Activated T-cell treated with anti-CD3 and anti-CD28 coated beads, Interleukin-2, amount 50 U/mL, for 48 hours (primary cell): ENCODE measurements at regions not wholly inside any gene's neighbourhood (a gene's known extent, or its start where the extent isn't known, plus 50 kb on each side); places are given as distances from the start of the nearest gene placed in this dataset.

Experiments
- DNase-seq, 2 experiments: peaks; one replicate each; pipeline ENCODE4 v3.0.0-alpha.2; 2020

DNA sequence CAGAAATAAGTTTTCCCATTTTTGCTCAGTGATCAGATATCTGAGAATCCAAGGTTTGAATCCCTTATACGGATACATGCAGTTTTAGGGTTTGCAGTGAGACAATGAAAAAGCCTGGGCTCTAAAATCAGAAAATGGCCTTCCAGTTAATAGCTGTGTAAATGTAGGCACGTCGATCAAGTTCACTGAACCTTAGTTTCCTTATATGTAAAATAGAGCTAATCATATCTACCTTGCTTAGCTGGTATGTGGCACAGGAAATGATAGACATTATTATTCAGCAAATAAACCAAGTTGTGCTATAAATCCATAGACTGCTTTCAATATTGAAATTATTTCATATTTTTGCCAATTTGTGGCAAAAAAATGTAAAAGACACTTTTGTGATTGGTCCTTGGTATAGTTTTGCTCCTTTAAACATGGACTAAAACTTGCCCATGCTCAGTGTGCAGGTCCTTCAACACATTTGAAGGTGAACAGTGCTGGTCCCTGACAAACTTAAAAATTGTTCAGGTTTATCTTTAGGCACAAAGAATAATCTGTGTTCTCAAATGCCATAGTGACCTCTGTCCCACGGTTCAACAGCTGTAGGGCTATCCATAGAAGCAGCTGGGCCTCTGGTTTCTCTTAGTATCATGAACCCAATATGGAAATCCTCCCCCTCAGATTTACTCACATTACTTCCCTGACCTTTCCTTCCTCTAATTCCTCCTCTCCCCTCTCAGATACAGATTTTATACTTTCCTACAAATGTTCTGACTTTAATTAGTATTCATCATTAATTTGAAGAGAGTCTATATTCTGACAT lies 51.0 kb downstream of the CCDC54 start:
- DNase-seq = no peak

DNA sequence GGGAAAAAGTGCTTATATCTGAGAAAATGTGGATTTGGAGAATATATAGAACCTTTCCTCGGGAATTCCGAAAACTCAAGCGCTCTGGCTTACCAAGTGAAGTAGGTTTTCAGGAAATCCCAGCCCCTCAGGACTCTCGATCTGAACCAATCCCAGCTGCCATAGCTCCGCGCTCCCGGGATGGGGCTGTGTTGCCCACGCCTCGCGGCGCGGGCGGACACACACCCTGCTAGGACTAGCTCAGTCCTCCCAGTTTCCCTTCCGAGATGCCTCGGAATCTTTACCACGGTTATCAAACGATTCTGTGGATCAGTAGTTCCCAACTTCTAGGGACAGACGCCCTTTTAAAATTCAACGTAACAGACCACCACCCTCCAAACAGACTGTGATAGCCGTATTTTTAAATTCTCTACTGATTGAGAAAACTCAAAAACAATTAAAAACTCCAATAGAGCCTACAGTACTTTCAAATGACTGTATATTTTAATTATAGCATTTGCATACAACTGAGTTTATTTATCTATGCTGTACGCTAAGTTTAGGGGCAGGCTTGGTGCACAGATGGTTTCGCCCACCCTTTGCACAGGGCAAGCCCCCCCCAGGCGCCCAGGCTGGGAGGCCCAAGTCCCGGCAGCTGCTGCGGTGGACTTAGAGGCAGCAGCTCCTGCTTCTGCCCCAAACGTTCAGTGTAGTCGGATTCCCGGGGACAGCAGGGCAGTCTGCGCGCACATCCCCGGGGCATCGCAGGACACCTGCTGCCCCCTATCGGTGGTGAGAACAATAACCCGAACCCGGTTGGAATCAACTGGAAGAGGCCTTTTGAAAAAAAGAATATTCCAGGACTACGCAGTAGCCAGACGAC lies 52.3 kb downstream of the CCDC54 start:
- DNase-seq = peak; percentile 69 to 74

DNA sequence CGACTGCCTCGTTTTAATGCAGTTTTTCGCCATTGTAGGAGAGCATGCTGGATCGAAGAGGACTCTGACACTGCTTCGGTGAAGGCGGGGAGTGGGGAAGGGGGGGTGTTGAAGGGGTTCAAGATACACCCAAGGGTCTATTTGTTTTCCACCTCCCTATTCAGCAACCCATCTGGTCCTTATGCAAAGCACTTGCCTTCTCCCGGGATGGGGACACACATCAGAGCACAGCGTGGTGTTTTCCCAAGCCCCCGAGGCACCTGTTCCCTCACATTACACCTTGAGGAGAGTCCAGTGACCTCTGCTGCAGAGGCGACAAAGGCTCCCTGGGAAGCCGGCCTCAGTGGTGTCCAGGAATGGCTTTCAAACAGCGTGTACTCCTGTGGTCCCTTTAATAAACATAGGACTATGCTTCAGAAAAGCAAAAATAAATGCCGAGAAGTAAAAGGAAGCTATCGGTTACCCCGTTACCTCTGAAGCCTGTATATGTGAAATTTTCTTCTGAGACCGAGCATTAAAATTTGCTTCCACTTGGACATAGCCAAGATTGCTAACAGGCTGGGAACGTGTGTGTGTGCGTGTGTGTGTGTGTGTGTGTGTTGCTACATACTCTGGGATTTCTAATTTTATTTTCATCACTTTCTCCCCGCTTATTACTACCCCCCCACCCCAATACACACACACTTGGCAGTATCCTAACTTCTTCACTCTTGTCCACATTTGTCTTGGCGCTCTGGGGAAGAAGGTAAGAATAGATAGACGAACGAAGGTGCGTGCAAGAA lies 53.2 kb downstream of the CCDC54 start:
- DNase-seq = peak; percentile 51 to 52

DNA sequence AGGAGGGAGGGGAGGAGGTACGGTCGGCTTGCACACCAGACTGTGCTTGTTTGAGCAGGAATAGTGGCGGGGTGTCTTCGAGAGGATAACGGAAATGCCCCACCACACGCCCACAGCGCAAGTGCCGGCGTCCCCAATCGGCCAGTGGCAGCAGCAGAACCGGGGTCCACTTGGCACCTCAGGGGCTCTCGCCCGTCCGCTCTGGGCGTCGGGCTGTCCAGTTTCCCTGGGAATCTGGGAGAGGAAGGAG lies 53.7 kb downstream of the CCDC54 start:
- no peak for DNase-seq

DNA sequence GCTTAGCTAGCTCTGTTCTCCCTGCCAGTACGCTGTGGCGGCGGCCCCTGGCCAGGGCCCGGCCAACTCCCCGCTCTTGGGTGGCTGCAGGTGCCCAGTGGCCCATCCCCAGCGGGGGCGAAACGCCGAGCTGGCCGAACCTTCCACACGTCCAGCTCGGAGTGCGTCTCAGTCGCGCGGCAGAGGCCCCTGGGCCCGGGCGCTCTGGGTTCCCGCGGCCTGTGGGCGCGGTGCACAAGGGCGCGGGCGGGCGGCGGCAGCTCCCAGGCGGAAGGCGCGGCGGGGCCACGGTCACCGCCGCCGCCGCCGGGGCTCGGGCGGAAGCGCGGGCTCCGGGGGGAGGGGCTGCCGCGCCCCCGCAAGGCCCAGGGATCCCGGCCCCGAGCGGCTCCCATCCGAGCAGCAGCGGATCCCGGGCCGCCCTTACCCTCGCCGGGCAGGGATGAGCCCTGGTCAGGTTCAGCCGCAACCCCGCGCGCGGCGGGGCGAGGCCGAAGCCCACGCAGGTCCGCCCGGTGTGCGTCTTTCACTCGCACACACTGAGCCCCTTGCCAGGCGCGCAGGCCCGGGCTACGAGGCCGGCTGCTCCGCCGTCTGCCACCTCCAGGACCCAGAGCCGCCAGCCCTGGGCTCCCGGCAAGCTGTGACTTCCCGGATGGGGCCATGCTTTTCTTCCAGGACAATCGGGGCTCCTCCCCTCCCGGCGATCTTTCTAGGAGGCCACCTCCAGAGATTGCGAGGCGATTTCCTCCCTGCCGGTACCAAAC lies 54.2 kb downstream of the CCDC54 start:
- peak; percentile 66 to 72 for DNase-seq

DNA sequence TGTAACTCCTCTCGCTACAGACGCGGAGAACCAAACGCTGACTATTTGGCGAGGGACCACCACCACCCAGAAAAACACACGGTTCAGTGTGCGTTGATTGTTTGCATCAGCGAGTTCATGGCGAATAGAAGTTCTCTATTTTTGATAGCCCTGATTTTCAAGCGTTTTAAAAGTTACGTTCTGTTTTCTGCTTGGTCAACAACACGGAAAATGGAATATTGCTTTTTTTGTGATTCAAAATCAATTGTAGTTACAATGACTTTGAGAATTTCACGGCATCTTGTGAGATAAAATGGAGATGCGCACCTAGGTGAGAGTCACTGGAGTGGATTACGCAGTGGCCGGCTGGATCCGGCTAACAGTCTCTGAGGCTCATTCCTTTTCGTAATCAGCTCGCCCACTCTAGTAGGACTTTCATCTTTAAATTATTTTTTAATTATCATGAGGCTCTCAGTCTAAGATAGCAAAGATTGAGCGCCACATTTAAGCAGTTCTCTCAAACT lies 54.8 kb downstream of the CCDC54 start:
- no peak for DNase-seq

DNA sequence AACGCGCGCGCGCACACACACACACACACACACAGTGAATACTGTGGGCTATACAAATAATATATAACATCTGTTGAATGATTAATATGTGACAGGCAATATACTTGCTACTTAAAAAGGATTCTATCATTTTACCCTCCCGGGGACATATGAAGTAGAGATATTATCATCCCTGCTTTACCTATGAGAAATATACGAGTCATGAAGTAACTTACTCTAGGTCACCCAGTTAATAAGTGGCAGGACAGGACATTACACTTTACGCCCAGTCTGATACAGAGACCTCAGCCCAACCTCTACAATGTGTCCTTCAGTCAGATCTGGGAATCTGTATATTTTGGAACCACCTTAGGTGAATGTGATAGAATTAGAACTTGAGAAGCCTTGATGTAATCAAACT lies 55.4 kb downstream of the CCDC54 start:
- no peak for DNase-seq

DNA sequence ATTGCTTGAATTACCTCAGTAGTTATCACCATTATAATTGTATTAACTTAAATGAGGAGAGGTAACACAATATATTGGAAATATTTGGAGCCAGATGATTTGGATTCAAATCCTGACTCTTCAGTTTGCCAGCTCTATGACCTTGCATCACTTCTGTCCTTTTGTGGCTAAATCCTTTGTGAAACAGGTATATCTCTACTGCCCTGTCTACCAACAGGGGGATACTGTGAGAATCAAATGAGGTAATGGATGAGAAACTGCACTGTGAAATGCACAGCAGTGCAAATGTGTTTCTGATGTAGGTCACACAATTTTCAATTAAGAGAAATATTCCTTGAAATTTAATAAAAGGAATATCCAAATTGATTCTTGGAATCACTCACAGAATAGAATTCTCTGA lies 58.8 kb downstream of the CCDC54 start:
- DNase-seq = no peak

DNA sequence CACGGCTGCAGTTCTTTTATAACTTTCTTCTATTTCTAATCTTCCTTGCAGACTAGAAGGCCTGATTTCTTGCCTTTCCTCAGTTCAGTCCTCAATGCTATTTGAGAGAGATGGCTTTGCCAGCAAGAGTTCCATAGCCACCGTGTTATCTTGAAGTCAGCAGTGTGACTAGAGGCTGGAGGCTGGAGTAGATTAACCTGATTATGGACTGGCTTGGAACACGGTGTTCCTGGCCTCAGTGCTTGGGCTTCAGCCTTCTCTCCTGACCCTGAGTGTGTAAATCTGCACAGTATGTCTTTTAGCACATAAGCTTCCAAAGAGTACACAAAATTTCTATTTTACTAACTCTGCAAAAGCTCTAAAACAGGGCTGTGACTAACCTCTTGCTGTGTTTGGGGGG lies 61.4 kb downstream of the CCDC54 start:
- no peak for DNase-seq

DNA sequence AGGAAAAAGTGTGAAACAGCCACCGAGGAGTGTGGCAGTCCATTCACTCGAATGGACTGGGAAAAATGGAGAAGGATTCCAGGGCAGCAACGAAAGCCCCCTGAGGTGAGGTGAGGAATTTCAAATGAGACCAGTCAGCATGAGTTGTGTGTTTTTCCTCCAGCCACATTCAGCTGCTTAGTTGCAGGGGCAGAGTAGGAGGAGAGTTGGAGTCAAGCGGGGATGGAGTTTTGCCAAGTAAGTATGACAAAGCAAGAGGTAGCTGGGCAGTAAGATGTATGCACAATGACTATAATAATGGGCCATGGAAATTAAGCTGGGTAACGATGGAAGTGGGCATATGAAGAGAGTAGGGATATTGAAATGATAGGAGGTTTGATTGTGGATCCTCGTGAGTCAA lies 64.4 kb downstream of the CCDC54 start:
- no peak for DNase-seq

DNA sequence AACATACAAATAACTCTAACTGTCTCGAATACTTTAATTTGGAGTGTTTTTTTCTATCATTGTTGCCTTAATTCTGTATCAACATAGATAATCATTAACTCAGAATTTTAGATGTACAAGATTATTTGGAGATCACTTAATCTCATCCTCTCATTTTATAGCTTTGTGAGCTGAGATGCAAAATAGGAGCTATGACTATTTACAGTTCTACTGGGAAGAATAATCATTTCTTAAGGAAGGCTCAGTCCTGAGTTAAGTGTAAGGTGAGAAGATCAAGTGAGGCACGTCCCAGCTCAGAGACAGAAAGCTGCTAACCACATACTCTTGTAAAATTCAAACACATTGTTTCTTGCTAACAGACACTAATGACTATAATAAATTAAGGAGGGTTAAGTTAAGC lies 66.2 kb downstream of the CCDC54 start:
- no peak for DNase-seq

DNA sequence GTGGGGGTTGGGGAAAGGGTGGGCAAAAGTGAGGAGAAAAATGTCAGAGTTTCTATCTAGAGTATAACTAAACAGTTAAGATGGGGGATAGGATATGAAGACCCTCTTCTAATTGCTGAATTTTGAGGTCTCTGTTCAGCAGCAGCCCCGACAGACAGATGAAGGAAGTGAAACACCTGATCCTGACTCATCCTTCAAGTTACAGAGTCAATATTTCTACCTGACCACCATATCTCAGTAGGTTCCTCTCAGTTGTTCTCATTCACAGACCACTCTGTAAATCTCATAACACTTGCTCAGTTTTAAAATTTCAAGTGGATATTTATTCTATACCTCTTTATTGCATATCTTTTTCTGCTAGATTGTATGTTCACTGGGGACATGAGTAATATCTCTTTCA lies 69.5 kb downstream of the CCDC54 start:
- DNase-seq = no peak

DNA sequence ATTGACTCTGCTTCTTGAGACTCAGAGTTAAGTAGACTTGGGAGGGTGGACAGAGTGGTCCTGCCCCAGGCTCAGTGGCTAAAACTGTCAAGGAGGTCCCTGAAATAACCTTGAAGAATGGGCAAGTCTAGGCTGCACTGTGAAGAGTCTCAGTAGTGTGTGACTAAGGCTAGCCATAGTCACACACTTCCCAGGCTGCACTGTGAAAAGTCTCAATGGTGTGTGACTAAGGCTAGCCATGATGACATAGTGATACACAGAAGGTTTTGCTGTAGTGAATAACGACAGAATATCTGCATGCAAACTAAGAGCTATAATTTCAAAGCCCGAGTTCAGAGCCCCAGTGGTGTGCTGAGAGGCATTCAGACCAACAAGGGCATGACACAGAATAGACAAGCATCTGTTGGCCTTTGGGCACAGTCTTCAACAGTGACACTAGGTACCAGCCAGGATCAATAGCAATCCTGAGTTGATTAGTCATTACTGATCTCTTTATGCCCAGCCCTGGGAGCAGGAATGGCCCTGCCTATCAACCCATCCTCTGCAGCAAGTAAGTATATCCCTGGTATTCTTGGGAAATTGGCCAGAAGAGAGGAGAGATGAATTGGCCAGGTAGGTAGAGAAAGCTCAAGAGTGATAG lies 72.4 kb upstream of the BBX start:
- peak; percentile 23 to 36 for DNase-seq

DNA sequence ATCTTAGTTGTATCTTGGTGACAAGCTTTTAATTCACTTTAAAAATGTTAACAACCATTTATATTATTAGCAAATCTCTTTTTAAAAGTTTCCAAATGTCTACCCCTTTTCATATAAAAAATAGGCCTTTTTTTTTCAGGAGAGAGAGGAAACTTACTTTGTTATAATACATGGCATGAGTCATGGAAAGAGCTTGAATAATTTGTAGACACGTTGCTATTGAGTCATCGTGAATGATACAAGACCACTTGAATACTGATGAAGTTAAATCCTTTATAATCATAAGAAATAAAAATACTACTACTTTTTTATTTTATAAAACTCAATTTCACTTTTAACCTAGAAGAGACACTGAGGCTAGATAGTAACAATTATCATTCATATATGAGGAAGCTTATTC lies 70.3 kb upstream of the BBX start:
- no peak for DNase-seq

DNA sequence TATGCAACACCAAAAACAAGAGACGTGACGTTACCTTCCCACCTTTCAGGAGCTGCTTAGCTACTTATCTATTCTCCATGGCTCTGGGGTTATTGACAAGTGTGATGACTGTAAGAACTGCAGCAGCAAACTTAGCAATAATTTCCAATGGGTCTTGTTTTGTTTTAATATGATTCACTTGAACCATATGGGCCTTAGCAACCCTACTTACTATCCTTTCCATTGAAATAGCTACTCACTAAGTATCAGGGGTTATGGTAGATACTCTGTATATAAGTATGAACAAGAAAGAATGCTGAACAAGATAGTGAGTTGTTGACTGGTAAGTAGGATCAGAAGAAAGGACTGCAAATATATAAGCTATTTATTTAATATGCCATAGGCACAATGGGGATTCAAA lies 69.3 kb upstream of the BBX start:
- DNase-seq = no peak

DNA sequence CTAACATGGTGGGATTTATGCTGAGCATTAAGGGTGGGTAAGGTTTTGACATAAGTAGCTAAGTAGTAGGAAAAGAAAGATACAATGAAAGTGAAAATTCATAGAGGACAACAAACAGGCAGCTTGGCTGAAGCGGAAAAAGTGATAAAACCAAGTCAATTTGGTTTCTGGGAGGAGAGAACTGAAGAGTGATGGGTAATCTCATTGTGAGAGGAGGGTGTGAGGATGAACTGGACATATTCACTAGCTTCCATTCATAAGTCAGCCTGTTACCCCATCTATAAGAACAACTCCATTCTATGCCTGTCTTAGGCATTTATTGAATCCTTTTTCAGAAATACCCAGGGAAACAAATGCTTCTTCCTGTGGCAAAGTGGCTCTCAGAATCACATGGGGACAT lies 67.1 kb upstream of the BBX start:
- no peak for DNase-seq

DNA sequence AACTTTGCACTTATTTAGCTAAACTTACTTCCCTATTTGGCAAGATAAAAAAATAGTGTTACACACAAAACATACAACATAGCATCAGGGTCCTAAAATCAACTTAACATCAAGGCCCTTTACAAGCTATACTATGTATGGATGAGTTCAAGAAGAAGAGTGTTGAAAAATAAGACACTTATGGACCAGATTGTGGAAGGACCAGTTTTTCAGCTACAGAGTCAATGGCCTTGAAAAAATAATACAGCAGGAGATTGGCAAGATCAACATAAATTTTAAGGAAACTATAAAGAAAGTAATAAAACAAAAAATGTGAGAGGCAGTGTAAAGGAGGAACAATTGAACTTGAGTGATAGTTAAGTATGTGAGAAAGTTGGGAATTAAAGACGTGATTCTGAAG lies 66.3 kb upstream of the BBX start:
- DNase-seq = no peak

DNA sequence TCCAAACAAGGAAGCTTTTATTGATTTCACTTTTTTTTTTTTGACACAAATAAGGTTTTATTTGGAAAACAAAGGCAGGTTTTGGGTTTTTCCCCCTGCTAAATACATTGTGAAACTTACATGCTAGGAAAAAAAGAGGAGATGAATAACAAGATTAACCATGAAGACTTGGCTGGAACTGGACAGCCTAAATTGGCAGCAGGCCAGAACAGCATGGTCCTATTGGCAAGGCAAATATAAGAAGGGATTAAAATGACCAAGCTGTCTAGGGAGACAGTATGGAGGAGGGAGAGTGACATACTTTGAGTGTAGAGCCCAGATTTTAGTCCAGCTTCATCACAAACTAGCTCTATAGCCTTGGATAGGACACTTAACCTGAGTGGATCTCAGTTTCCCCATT lies 63.9 kb upstream of the BBX start:
- no peak for DNase-seq

DNA sequence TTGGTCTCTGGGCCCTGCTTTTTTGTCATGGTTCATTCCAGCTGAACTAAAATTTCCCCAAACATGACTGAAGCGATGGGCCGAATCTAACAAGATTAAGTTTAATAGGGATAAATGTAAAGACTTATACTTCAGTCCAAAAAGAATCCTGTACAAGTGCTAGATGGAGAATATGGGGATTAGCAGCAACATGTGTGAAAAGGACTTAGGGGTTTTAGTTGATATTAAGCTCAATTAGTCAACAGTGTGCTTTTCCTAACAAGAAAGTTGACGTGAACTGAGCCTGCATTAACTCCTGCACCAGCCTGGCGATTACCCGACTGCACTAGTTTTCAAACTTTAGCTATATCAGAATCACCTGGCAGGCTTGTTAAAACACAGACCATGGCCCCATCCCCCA lies 61.0 kb upstream of the BBX start:
- DNase-seq = no peak

DNA sequence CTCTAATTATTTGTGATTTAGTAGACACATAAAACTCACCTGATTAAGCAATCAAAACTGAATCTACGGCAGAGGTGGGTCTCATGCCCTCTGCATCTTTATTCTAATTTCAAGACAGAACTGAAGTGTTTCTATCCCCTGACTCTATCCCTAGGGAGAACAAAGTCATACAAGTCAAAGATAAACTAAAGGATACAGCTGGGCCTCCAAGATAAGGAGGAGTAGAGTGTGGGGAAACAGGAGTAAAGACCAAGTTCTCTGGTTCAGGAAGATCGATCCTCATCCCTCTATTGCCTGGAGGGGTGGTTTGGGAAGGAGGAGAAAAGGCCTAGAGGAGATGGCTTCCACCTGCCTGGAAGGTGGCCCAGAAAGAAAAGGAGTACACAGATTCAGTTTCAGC lies 58.7 kb upstream of the BBX start:
- DNase-seq = no peak

DNA sequence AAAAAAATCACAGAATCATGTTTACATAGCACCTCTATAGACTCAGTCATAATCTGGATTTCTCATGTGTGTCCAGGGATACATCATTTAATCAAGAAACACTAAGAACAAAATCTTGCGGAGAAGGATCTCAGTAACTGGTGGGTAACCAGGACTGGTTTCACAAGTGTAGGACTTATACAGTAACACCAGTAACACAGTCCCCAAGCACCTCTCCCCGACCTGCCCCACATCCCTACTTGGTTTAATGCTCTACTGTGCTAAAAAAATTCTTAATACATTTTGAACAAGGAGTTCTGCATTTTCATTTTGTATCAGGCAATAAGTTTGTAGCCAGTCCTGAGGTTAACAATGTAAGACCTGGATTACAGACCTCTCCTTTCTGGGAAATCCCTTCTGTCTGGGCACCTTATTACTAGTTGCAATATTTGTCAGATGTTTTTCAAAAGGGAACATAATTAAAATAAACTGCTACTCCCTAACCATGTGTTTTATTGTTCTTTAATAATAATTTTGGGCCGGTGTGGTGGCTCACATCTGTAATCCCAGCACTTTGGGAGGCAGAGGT lies 57.6 kb upstream of the BBX start:
- no peak for DNase-seq

DNA sequence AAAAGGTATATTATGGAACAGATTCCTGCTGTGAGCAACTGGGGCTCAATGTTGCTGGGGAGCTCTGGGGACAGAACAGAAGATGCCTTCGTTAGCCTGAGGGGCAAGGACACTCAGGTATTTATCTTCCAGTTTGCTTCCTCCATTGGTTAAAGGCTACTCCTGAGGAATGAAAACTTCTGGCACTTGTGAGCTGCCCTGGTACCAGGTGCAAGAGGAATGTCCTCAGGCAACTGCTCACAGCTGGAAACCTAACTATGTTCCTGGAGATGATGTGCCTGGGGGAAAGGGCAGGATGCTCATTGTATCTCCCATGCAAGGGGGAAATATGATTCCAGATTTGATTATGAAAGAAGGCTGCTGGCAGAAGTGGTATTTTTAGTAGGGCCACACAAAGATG lies 54.0 kb upstream of the BBX start:
- no peak for DNase-seq
